WTC11 (cell line): ENCODE measurements at regions not wholly inside any gene's neighbourhood (a gene's known extent, or its start where the extent isn't known, plus 50 kb on each side); places are given as distances from the start of the nearest gene placed in this dataset.

Experiments used
- ATAC-seq: fragments of 200-7000 bp; cut with Tn5 transposase; 2 replicates; pipeline ENCODE4 v1.10.0; 2021; ENCODE audit warnings: mild to moderate bottlenecking, moderate library complexity
- CTCF ChIA-PET: fragments of 300-600 bp; sonication (Branson Sonifier 250); formaldehyde crosslinking; loops from one replicate; lab custom pipeline; 2021; ENCODE audit warnings: antibody characterized with exemption; lab: Charles Lee
- POLR2A ChIA-PET: fragments of 350-600 bp; sonication (Branson Sonifier 250); formaldehyde crosslinking; loops from one replicate; lab custom pipeline; 2021; ENCODE audit warnings: antibody characterized with exemption; lab: Charles Lee
- DNase-seq: peaks from one replicate; pipeline ENCODE4 v3.0.0; 2021; ENCODE audit warnings: low spot score
- H3K27ac Mint-ChIP-seq: 2 replicates; pipeline ENCODE4 v1.8.0; 2021; ENCODE audit warnings: mixed read lengths
- H3K27me3 Mint-ChIP-seq: 2 replicates; pipeline ENCODE4 v1.8.0; 2021; ENCODE audit warnings: low read depth, mild to moderate bottlenecking, moderate library complexity, mixed read lengths
- H3K36me3 Mint-ChIP-seq: 2 replicates; pipeline ENCODE4 v1.8.0; 2021; ENCODE audit warnings: mixed read lengths
- H3K4me1 Mint-ChIP-seq: 2 replicates; pipeline ENCODE4 v1.8.0; 2022; ENCODE audit warnings: mixed read lengths
- H3K4me3 Mint-ChIP-seq: 2 replicates; pipeline ENCODE4 v1.8.0; 2021; ENCODE audit warnings: mild to moderate bottlenecking, moderate library complexity, mixed read lengths
- H3K9me3 Mint-ChIP-seq: 2 replicates; pipeline ENCODE4 v1.8.0; 2021; ENCODE audit warnings: mixed read lengths
- CBFB ChIP-seq: sonication (generic); formaldehyde crosslinking; IDR thresholded peaks from 2 replicates; pipeline ENCODE4 v1.8.1; 2022; ENCODE audit warnings: mild to moderate bottlenecking, low read depth, missing genetic modification reagents
- EMX1 ChIP-seq: fragments of 250-450 bp; sonication (Bioruptor Pico); IDR thresholded peaks from 2 replicates; pipeline ENCODE4 v1.8.0; 2021; ENCODE audit warnings: mild to moderate bottlenecking
- ESRRA ChIP-seq: sonication (generic); formaldehyde crosslinking; IDR thresholded peaks from 2 replicates; pipeline ENCODE4 v1.8.1; 2022; ENCODE audit warnings: mild to moderate bottlenecking, missing genetic modification reagents, borderline replicate concordance
- GRHL2 ChIP-seq: fragments of 250-450 bp; sonication (Bioruptor Pico); IDR thresholded peaks from 2 replicates; pipeline ENCODE4 v1.8.0; 2022; ENCODE audit warnings: mild to moderate bottlenecking, moderate library complexity; ENCODE audit not compliant: insufficient replicate concordance, severe bottlenecking
- KAT7 ChIP-seq: sonication (generic); formaldehyde crosslinking; IDR thresholded peaks from 2 replicates; pipeline ENCODE4 v1.8.1; 2023; ENCODE audit warnings: missing genetic modification reagents, mild to moderate bottlenecking, borderline replicate concordance
- RELA ChIP-seq: sonication (generic); formaldehyde crosslinking; IDR thresholded peaks from 2 replicates; pipeline ENCODE4 v1.8.1; 2022; ENCODE audit warnings: missing genetic modification reagents, mild to moderate bottlenecking, borderline replicate concordance
- TEAD1 ChIP-seq: sonication (generic); formaldehyde crosslinking; IDR thresholded peaks from 2 replicates; pipeline ENCODE4 v1.8.0; 2022; ENCODE audit warnings: mild to moderate bottlenecking, missing genetic modification reagents
- TEAD4 ChIP-seq: sonication (generic); formaldehyde crosslinking; IDR thresholded peaks from 2 replicates; pipeline ENCODE4 v1.8.0; 2022; ENCODE audit warnings: mild to moderate bottlenecking, missing genetic modification reagents
- ZNF219 ChIP-seq: sonication (generic); formaldehyde crosslinking; IDR thresholded peaks from 2 replicates; pipeline ENCODE4 v1.8.0; 2023; ENCODE audit warnings: missing genetic modification reagents, mild to moderate bottlenecking, borderline replicate concordance
- ZNF416 ChIP-seq: fragments of 250-450 bp; sonication (Bioruptor Pico); IDR thresholded peaks from 2 replicates; pipeline ENCODE4 v1.9.0; 2021; ENCODE audit warnings: mild to moderate bottlenecking, inconsistent platforms
- TF ChIP-seq, protein P1 (sequence below): sonication (generic); formaldehyde crosslinking; IDR thresholded peaks from 2 replicates; pipeline ENCODE4 v1.8.1; 2022; ENCODE audit warnings: mild to moderate bottlenecking, moderate library complexity, missing genetic modification reagents
- TF ChIP-seq, protein P2 (sequence below): fragments of 250-450 bp; sonication (Bioruptor Pico); conservative IDR thresholded peaks from 2 replicates; pipeline ENCODE4 v1.9.0; 2021; ENCODE audit warnings: mild to moderate bottlenecking
- TF ChIP-seq, protein P3 (sequence below): sonication (generic); formaldehyde crosslinking; IDR thresholded peaks from 2 replicates; pipeline ENCODE4 v1.8.0; 2023; ENCODE audit warnings: mild to moderate bottlenecking, missing genetic modification reagents
- TF ChIP-seq, protein P4 (sequence below): sonication (generic); formaldehyde crosslinking; IDR thresholded peaks from 2 replicates; pipeline ENCODE4 v1.8.1; 2022; ENCODE audit warnings: low read depth, missing genetic modification reagents, borderline replicate concordance
- TF ChIP-seq, protein P5 (sequence below): sonication (generic); formaldehyde crosslinking; IDR thresholded peaks from 2 replicates; pipeline ENCODE4 v1.8.1; 2023; ENCODE audit warnings: mild to moderate bottlenecking, missing genetic modification reagents
- TF ChIP-seq, protein P6 (sequence below): sonication (generic); formaldehyde crosslinking; IDR thresholded peaks from 2 replicates; pipeline ENCODE4 v1.8.0; 2023; ENCODE audit warnings: missing genetic modification reagents
- TF ChIP-seq, protein P7 (sequence below): fragments of 250-450 bp; sonication (Bioruptor Pico); IDR thresholded peaks from 2 replicates; pipeline ENCODE4 v1.8.0; 2021; ENCODE audit warnings: mild to moderate bottlenecking
- TF ChIP-seq, protein P8 (sequence below): sonication (generic); formaldehyde crosslinking; IDR thresholded peaks from 2 replicates; pipeline ENCODE4 v1.8.0; 2022; ENCODE audit warnings: mild to moderate bottlenecking, missing genetic modification reagents

DNA sequence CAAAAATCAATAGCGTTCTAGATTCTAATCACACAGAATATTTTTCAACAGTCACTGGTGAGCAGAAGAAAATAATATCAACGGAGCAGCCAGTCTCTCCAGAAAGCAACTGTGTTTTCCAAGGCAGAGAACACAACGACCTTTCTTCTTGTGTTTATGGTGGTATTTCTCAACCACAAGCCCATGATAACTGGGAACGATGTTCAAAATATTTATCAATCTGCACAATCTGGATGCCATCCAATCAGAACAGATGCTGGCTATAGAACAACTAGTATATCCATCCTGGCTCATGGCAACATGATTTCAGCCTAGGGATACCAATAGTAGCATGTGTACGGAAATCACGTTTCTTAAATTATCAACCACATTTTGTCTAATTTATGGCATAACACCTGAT lies 162.7 kb upstream of the RUNX1 start:
- ATAC-seq = no peak
- peaks cover 12% of the 10 kb centered on the region for H3K9me3 Mint-ChIP-seq
- no peak for DNase-seq
- H3K4me3 Mint-ChIP-seq = no peak overlapping the region
- CTCF ChIA-PET = no interaction called here
- POLR2A ChIA-PET = no interaction called here
- peaks cover 1% of the 10 kb centered on the region; the same call in 1 of the 2 replicates for H3K4me1 Mint-ChIP-seq
- no peaks in the 10 kb centered on the region; the same call in 1 of the 2 replicates for H3K27me3 Mint-ChIP-seq
- no peak for TF ChIP-seq GRHL2 (CRISPR knock-in tag)
- TF ChIP-seq KAT7 (CRISPR knock-in tag) = no peak
- no peak for TF ChIP-seq ESRRA
- no peak for TF ChIP-seq EMX1
- TF ChIP-seq ZNF219 (CRISPR knock-in tag) = no peak
- TF ChIP-seq, protein P1, sequence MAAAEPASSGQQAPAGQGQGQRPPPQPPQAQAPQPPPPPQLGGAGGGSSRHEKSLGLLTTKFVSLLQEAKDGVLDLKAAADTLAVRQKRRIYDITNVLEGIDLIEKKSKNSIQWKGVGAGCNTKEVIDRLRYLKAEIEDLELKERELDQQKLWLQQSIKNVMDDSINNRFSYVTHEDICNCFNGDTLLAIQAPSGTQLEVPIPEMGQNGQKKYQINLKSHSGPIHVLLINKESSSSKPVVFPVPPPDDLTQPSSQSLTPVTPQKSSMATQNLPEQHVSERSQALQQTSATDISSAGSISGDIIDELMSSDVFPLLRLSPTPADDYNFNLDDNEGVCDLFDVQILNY (CRISPR knock-in tag) = no peak
- no peak overlapping the region for H3K27ac Mint-ChIP-seq
- H3K36me3 Mint-ChIP-seq = no peaks in the 10 kb centered on the region

DNA sequence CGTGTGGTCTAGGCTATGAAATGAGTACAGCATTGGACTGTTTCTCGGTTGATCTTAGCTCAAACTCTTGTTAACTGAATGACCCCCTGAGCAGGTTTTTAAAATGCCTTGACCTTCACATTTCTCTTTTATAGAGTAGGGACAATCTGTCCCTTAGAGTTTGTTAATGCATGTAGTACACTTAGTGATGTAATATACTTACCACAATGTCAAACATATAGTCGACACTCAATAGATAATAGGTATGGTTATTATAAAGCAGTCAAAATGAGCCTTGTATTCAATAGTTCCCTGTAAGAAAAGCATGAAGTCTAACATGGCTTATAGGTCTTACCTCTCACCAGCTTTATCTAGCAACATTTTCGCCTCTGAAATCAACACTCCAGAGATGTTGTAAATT lies 161.0 kb upstream of the RUNX1 start:
- Mint-ChIP-seq H3K4me1 (peaks cover 13% of the 10 kb centered on the region), H3K4me3 (no peak overlapping the region), H3K36me3 (no peaks in the 10 kb centered on the region), H3K27ac (no peak overlapping the region), H3K27me3 (no peaks in the 10 kb centered on the region; the same call in 1 of the 2 replicates), H3K9me3 (peaks cover 12% of the 10 kb centered on the region)
- DNase-seq (no peak), ATAC-seq (no peak)
- POLR2A ChIA-PET = no interaction called here
- TF ChIP-seq, protein P2, sequence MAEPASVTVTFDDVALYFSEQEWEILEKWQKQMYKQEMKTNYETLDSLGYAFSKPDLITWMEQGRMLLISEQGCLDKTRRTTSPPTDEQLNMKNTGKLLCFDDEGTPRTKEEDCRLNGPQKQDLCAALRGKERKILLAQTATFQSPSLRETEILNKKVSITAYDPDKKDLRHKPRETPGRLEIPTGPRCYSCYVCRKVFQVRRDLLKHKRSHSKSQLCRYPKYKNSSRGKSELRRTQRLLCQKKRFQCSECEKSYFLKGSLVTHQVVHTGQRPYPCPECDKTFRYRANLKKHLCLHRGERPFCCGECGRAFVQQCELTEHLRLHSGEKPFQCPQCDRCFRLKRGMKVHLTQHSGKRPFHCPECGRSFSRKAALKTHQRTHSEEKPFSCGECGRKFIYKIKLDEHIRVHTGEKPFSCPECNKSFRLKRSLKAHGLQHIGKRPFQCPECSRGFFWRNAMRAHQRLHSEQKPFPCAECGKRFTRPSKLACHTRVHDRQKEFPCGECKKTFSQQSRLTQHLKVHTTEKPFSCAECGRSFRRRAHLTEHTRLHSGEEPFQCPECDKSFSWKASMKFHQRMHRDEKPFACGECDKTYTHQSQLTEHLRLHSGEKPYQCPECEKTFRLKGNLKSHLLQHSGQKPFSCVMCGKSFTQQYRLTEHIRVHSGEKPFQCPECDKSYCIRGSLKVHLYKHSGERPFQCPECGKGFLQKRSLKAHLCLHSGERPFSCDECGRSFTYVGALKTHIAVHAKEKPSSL = no peak
- TF ChIP-seq, protein P3, sequence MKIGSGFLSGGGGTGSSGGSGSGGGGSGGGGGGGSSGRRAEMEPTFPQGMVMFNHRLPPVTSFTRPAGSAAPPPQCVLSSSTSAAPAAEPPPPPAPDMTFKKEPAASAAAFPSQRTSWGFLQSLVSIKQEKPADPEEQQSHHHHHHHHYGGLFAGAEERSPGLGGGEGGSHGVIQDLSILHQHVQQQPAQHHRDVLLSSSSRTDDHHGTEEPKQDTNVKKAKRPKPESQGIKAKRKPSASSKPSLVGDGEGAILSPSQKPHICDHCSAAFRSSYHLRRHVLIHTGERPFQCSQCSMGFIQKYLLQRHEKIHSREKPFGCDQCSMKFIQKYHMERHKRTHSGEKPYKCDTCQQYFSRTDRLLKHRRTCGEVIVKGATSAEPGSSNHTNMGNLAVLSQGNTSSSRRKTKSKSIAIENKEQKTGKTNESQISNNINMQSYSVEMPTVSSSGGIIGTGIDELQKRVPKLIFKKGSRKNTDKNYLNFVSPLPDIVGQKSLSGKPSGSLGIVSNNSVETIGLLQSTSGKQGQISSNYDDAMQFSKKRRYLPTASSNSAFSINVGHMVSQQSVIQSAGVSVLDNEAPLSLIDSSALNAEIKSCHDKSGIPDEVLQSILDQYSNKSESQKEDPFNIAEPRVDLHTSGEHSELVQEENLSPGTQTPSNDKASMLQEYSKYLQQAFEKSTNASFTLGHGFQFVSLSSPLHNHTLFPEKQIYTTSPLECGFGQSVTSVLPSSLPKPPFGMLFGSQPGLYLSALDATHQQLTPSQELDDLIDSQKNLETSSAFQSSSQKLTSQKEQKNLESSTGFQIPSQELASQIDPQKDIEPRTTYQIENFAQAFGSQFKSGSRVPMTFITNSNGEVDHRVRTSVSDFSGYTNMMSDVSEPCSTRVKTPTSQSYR (CRISPR knock-in tag) = no peak
- TF ChIP-seq, protein P4, sequence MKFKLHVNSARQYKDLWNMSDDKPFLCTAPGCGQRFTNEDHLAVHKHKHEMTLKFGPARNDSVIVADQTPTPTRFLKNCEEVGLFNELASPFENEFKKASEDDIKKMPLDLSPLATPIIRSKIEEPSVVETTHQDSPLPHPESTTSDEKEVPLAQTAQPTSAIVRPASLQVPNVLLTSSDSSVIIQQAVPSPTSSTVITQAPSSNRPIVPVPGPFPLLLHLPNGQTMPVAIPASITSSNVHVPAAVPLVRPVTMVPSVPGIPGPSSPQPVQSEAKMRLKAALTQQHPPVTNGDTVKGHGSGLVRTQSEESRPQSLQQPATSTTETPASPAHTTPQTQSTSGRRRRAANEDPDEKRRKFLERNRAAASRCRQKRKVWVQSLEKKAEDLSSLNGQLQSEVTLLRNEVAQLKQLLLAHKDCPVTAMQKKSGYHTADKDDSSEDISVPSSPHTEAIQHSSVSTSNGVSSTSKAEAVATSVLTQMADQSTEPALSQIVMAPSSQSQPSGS = no peak
- CTCF ChIA-PET = no interaction called here

DNA sequence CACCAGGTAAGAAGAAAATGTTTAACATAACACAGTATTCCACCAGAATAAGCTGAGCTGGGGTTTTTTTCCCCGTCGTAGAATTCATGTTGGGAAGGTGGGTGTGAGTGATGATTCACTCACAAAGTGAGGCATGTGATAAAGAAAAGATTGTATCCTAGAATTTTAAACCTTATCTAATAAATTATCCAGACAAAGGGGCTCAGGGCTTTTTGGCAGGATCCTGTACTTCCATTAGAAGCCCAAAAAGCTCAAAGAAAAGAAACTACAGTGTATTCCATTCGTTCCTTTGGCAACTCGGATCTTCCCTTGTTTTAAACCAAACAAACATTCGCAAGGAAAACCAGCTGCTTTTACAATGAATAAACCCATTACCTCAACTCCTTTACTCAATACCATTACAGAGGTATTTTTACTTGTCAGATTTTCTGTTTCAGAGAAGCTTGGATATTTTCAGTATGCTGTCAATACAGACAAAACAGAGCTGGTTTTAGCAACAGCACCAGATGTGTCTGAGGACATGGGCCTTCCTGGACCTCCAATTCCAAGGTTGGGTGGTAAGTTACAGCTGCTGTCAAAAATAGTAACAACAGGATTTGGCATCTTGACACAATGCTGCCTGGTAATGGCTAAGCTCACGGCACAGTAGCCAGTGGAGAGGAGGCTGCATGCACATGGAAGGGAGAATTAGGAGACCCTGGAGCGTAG lies 159.9 kb upstream of the RUNX1 start:
- no peak for DNase-seq
- no peak for ATAC-seq
- H3K4me1 Mint-ChIP-seq = peaks cover 16% of the 10 kb centered on the region
- CTCF ChIA-PET = no interaction called here
- H3K27ac Mint-ChIP-seq = no peak overlapping the region
- H3K4me3 Mint-ChIP-seq = no peak overlapping the region
- no peaks in the 10 kb centered on the region for H3K36me3 Mint-ChIP-seq
- POLR2A ChIA-PET = no interaction called here
- peaks cover 12% of the 10 kb centered on the region for H3K9me3 Mint-ChIP-seq
- no peaks in the 10 kb centered on the region; the same call in 1 of the 2 replicates for H3K27me3 Mint-ChIP-seq
- TF ChIP-seq ZNF416 (CRISPR knock-in tag) (no peak), TEAD4 (CRISPR knock-in tag) (no peak), EMX1 (no peak), RELA (no peak), TEAD1 (CRISPR knock-in tag) (no peak), CBFB (CRISPR knock-in tag) (no peak)
- TF ChIP-seq, protein P5, sequence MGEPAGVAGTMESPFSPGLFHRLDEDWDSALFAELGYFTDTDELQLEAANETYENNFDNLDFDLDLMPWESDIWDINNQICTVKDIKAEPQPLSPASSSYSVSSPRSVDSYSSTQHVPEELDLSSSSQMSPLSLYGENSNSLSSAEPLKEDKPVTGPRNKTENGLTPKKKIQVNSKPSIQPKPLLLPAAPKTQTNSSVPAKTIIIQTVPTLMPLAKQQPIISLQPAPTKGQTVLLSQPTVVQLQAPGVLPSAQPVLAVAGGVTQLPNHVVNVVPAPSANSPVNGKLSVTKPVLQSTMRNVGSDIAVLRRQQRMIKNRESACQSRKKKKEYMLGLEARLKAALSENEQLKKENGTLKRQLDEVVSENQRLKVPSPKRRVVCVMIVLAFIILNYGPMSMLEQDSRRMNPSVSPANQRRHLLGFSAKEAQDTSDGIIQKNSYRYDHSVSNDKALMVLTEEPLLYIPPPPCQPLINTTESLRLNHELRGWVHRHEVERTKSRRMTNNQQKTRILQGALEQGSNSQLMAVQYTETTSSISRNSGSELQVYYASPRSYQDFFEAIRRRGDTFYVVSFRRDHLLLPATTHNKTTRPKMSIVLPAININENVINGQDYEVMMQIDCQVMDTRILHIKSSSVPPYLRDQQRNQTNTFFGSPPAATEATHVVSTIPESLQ (CRISPR knock-in tag) = no peak
- TF ChIP-seq, protein P6, sequence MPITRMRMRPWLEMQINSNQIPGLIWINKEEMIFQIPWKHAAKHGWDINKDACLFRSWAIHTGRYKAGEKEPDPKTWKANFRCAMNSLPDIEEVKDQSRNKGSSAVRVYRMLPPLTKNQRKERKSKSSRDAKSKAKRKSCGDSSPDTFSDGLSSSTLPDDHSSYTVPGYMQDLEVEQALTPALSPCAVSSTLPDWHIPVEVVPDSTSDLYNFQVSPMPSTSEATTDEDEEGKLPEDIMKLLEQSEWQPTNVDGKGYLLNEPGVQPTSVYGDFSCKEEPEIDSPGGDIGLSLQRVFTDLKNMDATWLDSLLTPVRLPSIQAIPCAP (CRISPR knock-in tag) = no peak
- TF ChIP-seq, protein P7, sequence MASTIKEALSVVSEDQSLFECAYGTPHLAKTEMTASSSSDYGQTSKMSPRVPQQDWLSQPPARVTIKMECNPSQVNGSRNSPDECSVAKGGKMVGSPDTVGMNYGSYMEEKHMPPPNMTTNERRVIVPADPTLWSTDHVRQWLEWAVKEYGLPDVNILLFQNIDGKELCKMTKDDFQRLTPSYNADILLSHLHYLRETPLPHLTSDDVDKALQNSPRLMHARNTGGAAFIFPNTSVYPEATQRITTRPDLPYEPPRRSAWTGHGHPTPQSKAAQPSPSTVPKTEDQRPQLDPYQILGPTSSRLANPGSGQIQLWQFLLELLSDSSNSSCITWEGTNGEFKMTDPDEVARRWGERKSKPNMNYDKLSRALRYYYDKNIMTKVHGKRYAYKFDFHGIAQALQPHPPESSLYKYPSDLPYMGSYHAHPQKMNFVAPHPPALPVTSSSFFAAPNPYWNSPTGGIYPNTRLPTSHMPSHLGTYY (CRISPR knock-in tag) = no peak
- TF ChIP-seq, protein P8, sequence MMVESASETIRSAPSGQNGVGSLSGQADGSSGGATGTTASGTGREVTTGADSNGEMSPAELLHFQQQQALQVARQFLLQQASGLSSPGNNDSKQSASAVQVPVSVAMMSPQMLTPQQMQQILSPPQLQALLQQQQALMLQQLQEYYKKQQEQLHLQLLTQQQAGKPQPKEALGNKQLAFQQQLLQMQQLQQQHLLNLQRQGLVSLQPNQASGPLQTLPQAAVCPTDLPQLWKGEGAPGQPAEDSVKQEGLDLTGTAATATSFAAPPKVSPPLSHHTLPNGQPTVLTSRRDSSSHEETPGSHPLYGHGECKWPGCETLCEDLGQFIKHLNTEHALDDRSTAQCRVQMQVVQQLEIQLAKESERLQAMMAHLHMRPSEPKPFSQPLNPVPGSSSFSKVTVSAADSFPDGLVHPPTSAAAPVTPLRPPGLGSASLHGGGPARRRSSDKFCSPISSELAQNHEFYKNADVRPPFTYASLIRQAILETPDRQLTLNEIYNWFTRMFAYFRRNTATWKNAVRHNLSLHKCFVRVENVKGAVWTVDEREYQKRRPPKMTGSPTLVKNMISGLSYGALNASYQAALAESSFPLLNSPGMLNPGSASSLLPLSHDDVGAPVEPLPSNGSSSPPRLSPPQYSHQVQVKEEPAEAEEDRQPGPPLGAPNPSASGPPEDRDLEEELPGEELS = no peak
